ENCODE measurements at regions not wholly inside any gene's neighbourhood (a gene's known extent, or its start where the extent isn't known, plus 50 kb on each side); places are given as distances from the start of the nearest gene placed in this dataset. TPM values are rescaled to one million over a fixed set of nuclear protein-coding genes. Genes with fewer than 3 reads are reported as not detected.

Small RNA genes in the stretch of these regions (small RNA-seq; reads per million reads assigned to genes)
- gene AC018659.1 (ENCODE audit: insufficient read length, low read depth), result not detected
- not detected for gene MIR4303 (ENCODE audit: insufficient read length, low read depth)
- gene MIR4495 (ENCODE audit: insufficient read length, low read depth), result not detected
- gene RNU4-41P (ENCODE audit: insufficient read length, low read depth), result not detected
- gene RNU6-36P (ENCODE audit: insufficient read length, low read depth), result not detected

Measured in AG04450 (cell line).